ENCODE measurements at regions not wholly inside any gene's neighbourhood (a gene's known extent, or its start where the extent isn't known, plus 50 kb on each side); places are given as distances from the start of the nearest gene placed in this dataset.

DNA sequence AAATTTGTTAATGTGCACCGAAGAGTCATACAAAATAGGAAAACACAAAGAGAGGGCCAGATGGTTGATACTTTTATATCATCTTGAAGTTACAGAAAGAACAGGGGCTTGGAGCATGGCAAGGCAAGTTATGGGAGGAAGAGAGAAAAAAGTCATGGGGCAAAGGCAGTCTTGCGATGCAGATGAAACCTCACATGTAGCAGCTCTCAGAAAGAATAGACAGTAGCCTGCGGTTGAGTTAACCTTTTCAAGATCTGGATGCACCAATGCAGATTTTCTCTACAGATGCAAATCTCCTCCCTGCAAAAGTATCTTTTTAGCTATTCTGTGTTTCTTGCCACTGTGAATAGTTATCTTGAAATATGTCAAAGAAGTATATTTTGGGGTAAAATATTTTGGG lies 243.9 kb downstream of the TMEM167A start:
- no peaks in the 10 kb centered on the region for H3K27me3 ChIP-seq
- H3K36me3 ChIP-seq, result no peaks in the 10 kb centered on the region
- no peak for TF ChIP-seq POLR2AphosphoS5 (IDR thresholded peaks at IDR 0.05)
- no peak for TF ChIP-seq CTCF (IDR thresholded peaks at IDR 0.05)
- no peak for TF ChIP-seq POLR2A (IDR thresholded peaks at IDR 0.05)
- DNase-seq (ENCODE audit: low spot score in 2 of 2), result no peak
- H3K9me3 ChIP-seq, result peaks cover 10 to 11% of the 10 kb centered on the region in 2 donors
- H3K27ac ChIP-seq, result no peak overlapping the region
- H3K4me3 ChIP-seq, result no peak overlapping the region
- H3K4me1 ChIP-seq, result no peaks in the 10 kb centered on the region
- intact Hi-C loops (cut with DNase I; ENCODE audit: low total_unique reads), result no loop called here

DNA sequence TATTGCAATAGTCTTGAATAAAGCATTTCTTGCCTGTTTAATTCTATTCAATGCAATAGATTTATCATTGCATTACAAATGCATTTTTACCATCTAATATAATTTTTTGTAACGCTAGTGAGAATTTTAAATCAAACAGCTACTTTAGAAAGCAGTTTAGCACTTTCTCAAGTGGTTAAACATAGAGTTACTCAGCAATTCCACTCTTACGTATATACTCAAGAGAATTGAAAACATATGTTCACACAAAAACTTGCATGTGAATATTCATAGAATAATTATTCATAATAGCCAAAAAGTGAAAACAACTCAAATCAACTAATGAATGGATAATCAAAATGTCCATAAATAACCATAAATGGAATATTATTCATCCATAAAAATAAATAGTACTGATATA lies 244.7 kb downstream of the TMEM167A start:
- H3K27me3 ChIP-seq, result no peaks in the 10 kb centered on the region
- TF ChIP-seq POLR2AphosphoS5 (IDR thresholded peaks at IDR 0.05) (no peak), POLR2A (IDR thresholded peaks at IDR 0.05) (no peak), CTCF (IDR thresholded peaks at IDR 0.05) (no peak)
- peaks cover 10 to 11% of the 10 kb centered on the region in 2 donors for H3K9me3 ChIP-seq
- intact Hi-C loops (cut with DNase I; ENCODE audit: low total_unique reads), result no loop called here
- no peak overlapping the region for H3K27ac ChIP-seq
- DNase-seq (ENCODE audit: low spot score in 2 of 2), result no peak
- H3K4me3 ChIP-seq, result no peak overlapping the region
- H3K4me1 ChIP-seq, result no peaks in the 10 kb centered on the region
- H3K36me3 ChIP-seq, result no peaks in the 10 kb centered on the region

GRCh38 chr5:82828211-82828610 lies 249.0 kb downstream of the TMEM167A start:
- intact Hi-C loops (cut with DNase I; ENCODE audit: low total_unique reads), result no loop called here
- H3K4me1 ChIP-seq, result no peaks in the 10 kb centered on the region
- no peaks in the 10 kb centered on the region for H3K9me3 ChIP-seq
- DNase-seq (ENCODE audit: low spot score in 2 of 2), result no peak
- no peak for TF ChIP-seq POLR2AphosphoS5 (IDR thresholded peaks at IDR 0.05)
- no peak for TF ChIP-seq POLR2A (IDR thresholded peaks at IDR 0.05)
- TF ChIP-seq CTCF (IDR thresholded peaks at IDR 0.05), result no peak
- no peaks in the 10 kb centered on the region for H3K27me3 ChIP-seq
- H3K36me3 ChIP-seq, result no peaks in the 10 kb centered on the region
- H3K27ac ChIP-seq, result no peak overlapping the region
- H3K4me3 ChIP-seq, result no peak overlapping the region

GRCh38 chr5:82827651-82828050 lies 249.5 kb downstream of the TMEM167A start:
- H3K4me3 ChIP-seq, result no peak overlapping the region
- no peak for TF ChIP-seq CTCF (IDR thresholded peaks at IDR 0.05)
- no peaks in the 10 kb centered on the region for H3K9me3 ChIP-seq
- no peak for DNase-seq (ENCODE audit: low spot score in 2 of 2)
- intact Hi-C loops (cut with DNase I; ENCODE audit: low total_unique reads), result no loop called here
- no peaks in the 10 kb centered on the region for H3K4me1 ChIP-seq
- no peaks in the 10 kb centered on the region for H3K36me3 ChIP-seq
- no peak overlapping the region for H3K27ac ChIP-seq
- no peaks in the 10 kb centered on the region for H3K27me3 ChIP-seq

- Histone ChIP-seq H3K9me3 (no peaks in the 10 kb centered on the region), H3K36me3 (no peaks in the 10 kb centered on the region), H3K27ac (no peak overlapping the region), H3K4me3 (no peak overlapping the region), H3K4me1 (no peaks in the 10 kb centered on the region), H3K27me3 (no peaks in the 10 kb centered on the region)
- TF ChIP-seq POLR2A (IDR thresholded peaks at IDR 0.05), result no peak
- TF ChIP-seq POLR2AphosphoS5 (IDR thresholded peaks at IDR 0.05), result no peak
- no peak for TF ChIP-seq CTCF (IDR thresholded peaks at IDR 0.05)
- intact Hi-C loops (cut with DNase I; ENCODE audit: low total_unique reads), result no loop called here
- DNase-seq (ENCODE audit: low spot score in 2 of 2), result no peak
Measured at GRCh38 chr5:82822634-82822927, 254.6 kb downstream of the TMEM167A start.
